Activated CD8-positive, alpha-beta T cell treated with anti-CD3 and anti-CD28 coated beads for 36 hours (primary cell): ENCODE measurements at regions not wholly inside any gene's neighbourhood (a gene's known extent, or its start where the extent isn't known, plus 50 kb on each side); places are given as distances from the start of the nearest gene placed in this dataset.

Experiments used
- ATAC-seq: fragments of 200-7000 bp; cut with Tn5 transposase; one replicate; pipeline ENCODE4 v1.10.0; 2021; ENCODE audit warnings: mild to moderate bottlenecking, moderate library complexity
- CTCF ChIA-PET: fragments of 350-600 bp; sonication (Branson Sonifier 250); formaldehyde crosslinking; loops from one replicate; lab custom pipeline; 2021; ENCODE audit warnings: antibody characterized with exemption; lab: Charles Lee
- POLR2A ChIA-PET: fragments of 350-600 bp; sonication (Branson Sonifier 250); formaldehyde crosslinking; loops from one replicate; lab custom pipeline; 2021; ENCODE audit warnings: antibody characterized with exemption; lab: Charles Lee
- DNase-seq: peaks from one replicate; pipeline ENCODE4 v3.0.0-alpha.2; 2020
- H3K27ac Mint-ChIP-seq: one replicate; pipeline ENCODE4 v1.8.0; 2021; ENCODE audit warnings: mild to moderate bottlenecking, mixed read lengths
- H3K27me3 Mint-ChIP-seq: one replicate; pipeline ENCODE4 v1.8.0; 2021; ENCODE audit warnings: mixed read lengths
- H3K36me3 Mint-ChIP-seq: one replicate; pipeline ENCODE4 v1.8.0; 2021; ENCODE audit warnings: low read depth, mixed read lengths
- H3K4me1 Mint-ChIP-seq: one replicate; pipeline ENCODE4 v1.8.0; 2021; ENCODE audit warnings: low read depth, mixed read lengths
- H3K4me3 Mint-ChIP-seq: one replicate; pipeline ENCODE4 v1.8.0; 2021; ENCODE audit warnings: mild to moderate bottlenecking, moderate library complexity, mixed read lengths
- H3K9me3 Mint-ChIP-seq: one replicate; pipeline ENCODE4 v1.8.0; 2021; ENCODE audit warnings: mixed read lengths
- intact Hi-C: fragments of 100-400 bp; cut with micrococcal nuclease; formaldehyde crosslinking; loops from one replicate; pipeline ENCODE4 v1.10.0; 2022
- TF ChIP-seq, protein P1 (sequence below): fragments of 200-600 bp; IDR thresholded peaks from one replicate; pipeline ENCODE4 v1.8.0; 2022; ENCODE audit warnings: antibody characterized with exemption, mild to moderate bottlenecking

DNA sequence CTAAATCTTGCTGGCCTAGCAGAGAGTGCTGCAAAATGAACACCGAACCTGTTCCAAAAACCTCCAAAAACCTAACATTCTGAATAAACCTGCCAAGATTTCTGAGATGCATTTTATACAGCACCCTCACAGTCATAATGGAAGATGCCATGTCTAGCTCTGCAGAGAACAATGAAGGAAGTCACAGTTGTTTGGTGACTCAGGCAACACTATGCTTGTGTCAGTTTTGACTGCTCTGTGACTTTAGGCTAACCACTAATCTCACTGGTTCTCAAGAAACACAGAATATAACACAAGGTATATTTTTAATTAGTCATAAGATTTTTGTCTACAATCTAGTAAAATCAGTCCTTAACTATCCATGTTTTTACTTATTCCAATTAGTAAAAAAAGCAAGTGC, 606.6 kb downstream of the TBL1XR1 start:
- no peaks in the 10 kb centered on the region for H3K27me3 Mint-ChIP-seq
- no peaks in the 10 kb centered on the region for H3K4me1 Mint-ChIP-seq
- intact Hi-C loops: no loop called here
- no peak for DNase-seq
- no peak for ATAC-seq
- ChIA-PET CTCF (no interaction called here), POLR2A (no interaction called here)
- H3K4me3 Mint-ChIP-seq: no peak overlapping the region
- no peak overlapping the region for H3K27ac Mint-ChIP-seq
- TF ChIP-seq, protein P1, sequence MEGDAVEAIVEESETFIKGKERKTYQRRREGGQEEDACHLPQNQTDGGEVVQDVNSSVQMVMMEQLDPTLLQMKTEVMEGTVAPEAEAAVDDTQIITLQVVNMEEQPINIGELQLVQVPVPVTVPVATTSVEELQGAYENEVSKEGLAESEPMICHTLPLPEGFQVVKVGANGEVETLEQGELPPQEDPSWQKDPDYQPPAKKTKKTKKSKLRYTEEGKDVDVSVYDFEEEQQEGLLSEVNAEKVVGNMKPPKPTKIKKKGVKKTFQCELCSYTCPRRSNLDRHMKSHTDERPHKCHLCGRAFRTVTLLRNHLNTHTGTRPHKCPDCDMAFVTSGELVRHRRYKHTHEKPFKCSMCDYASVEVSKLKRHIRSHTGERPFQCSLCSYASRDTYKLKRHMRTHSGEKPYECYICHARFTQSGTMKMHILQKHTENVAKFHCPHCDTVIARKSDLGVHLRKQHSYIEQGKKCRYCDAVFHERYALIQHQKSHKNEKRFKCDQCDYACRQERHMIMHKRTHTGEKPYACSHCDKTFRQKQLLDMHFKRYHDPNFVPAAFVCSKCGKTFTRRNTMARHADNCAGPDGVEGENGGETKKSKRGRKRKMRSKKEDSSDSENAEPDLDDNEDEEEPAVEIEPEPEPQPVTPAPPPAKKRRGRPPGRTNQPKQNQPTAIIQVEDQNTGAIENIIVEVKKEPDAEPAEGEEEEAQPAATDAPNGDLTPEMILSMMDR: no peak
- no peaks in the 10 kb centered on the region for H3K9me3 Mint-ChIP-seq
- no peaks in the 10 kb centered on the region for H3K36me3 Mint-ChIP-seq

DNA sequence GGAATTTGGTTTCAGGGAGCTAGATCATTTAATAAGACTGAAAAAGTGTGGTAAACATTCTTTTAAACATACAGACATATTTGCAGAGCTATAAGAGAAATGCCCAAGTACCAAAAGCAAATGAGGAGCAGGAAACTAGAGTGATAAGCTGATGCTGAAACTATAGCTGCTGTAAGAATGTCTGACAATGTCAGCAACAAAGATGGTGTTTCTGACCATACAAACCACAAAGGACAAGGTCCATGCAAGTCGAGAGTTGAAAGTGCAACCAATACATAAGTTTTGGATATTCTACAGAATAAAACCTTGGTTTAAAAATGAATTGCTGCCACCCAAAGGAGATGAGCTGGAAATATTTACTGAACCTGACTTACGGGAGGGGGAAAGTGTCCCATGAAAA, 610.2 kb downstream of the TBL1XR1 start:
- TF ChIP-seq, protein P1: no peak
- Mint-ChIP-seq H3K27ac (no peak overlapping the region), H3K36me3 (no peaks in the 10 kb centered on the region), H3K4me3 (no peak overlapping the region), H3K27me3 (no peaks in the 10 kb centered on the region), H3K9me3 (no peaks in the 10 kb centered on the region), H3K4me1 (no peaks in the 10 kb centered on the region)
- CTCF ChIA-PET: no interaction called here
- ATAC-seq: no peak
- intact Hi-C loops: no loop called here
- POLR2A ChIA-PET: no interaction called here
- no peak for DNase-seq

DNA sequence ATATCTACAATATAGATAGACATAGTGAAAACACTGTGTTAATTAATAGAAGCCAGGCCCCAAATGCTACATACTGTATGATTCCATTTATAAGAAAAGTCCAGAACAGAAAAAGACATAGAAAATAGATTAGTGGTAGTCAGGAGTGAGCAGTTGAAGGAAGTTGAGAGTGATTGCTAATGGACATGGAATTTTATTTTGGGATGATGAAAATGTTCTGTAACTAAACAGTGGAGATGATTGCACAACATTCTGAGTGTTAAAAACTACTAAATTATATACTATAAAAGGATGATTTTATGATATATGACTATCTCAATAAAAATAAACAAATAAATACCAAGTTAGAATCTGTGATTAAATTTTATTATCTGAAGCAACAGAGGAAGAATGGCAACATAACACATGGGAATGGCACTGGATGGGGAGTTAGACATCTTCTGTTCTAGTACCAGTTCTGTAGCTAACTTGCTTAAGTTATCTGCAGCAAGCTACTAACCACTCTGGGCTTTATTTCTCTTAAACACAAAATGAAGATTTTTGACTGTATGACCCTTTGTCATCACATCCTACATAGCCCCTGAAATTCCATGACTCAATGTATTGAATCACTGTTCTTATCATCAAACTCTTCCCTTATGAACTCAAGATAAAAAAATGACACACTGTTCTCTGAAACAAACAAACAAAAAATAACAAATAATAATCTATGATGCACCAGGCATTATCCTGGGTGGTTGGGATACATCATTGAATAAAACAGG, 612.7 kb downstream of the TBL1XR1 start:
- no peaks in the 10 kb centered on the region for H3K27me3 Mint-ChIP-seq
- no peak overlapping the region for H3K27ac Mint-ChIP-seq
- ATAC-seq (no peak), DNase-seq (no peak)
- H3K36me3 Mint-ChIP-seq: no peaks in the 10 kb centered on the region
- intact Hi-C loops: no loop called here
- TF ChIP-seq, protein P1: no peak
- no peak overlapping the region for H3K4me3 Mint-ChIP-seq
- H3K4me1 Mint-ChIP-seq: no peaks in the 10 kb centered on the region
- POLR2A ChIA-PET: no interaction called here
- no peaks in the 10 kb centered on the region for H3K9me3 Mint-ChIP-seq
- CTCF ChIA-PET: no interaction called here

DNA sequence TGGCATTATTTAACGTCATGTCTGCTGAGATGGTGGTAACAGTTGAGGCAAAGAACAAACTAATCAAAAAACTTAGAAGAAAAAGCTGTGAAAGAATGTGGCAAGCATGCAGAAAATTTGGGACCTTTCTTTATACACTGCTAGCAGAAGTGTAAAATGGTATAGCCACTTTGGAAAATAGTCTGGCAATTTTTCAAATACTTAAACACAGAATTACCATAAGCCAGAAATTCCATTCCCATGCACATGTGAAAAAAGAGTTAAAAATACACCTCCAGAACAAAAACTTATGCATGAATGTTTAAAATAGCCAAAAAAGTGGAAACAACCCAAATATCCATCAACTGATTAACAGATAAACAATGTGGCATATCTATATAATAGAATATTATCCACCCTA, 613.3 kb downstream of the TBL1XR1 start:
- no peaks in the 10 kb centered on the region for H3K4me1 Mint-ChIP-seq
- H3K36me3 Mint-ChIP-seq: no peaks in the 10 kb centered on the region
- TF ChIP-seq, protein P1: no peak
- H3K9me3 Mint-ChIP-seq: no peaks in the 10 kb centered on the region
- no peak overlapping the region for H3K4me3 Mint-ChIP-seq
- POLR2A ChIA-PET: no interaction called here
- ATAC-seq: no peak
- no peaks in the 10 kb centered on the region for H3K27me3 Mint-ChIP-seq
- CTCF ChIA-PET: no interaction called here
- no peak overlapping the region for H3K27ac Mint-ChIP-seq
- intact Hi-C loops: no loop called here
- no peak for DNase-seq

DNA sequence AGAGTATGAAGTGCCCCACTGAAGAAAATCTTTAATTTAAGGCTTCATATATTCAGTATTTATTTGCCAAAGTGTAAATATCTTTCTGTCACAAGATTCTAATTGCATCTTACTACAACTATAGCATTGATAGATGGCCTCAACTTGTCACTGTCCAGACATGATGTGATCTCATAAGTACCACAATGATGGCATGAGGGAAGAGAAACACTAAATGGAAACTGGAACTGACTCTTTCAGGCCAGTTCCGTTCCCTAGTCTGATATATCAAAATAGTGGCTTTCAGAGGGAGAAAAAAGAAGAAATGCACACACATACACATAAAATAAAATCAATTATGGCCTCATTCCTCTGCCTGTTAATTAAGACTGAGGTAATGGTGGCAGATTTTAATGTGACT, 615.7 kb downstream of the TBL1XR1 start:
- Mint-ChIP-seq H3K27me3 (no peaks in the 10 kb centered on the region), H3K36me3 (no peaks in the 10 kb centered on the region), H3K9me3 (no peaks in the 10 kb centered on the region), H3K4me1 (no peaks in the 10 kb centered on the region), H3K27ac (no peak overlapping the region), H3K4me3 (no peak overlapping the region)
- POLR2A ChIA-PET: no interaction called here
- DNase-seq (no peak), ATAC-seq (no peak)
- CTCF ChIA-PET: no interaction called here
- TF ChIP-seq, protein P1: no peak
- intact Hi-C loops: no loop called here
